SW480 (cell line): ENCODE measurements at regions not wholly inside any gene's neighbourhood (a gene's known extent, or its start where the extent isn't known, plus 50 kb on each side); places are given as distances from the start of the nearest gene placed in this dataset.
A peak's percentile ranks its signal among the peaks of the same experiment; 100 is the strongest.
"Not testable (repeated sequence)": the region's sequence is repeated elsewhere in the genome, so short reads cannot be mapped to it uniquely, and the experiment has no call there.

Experiments
- DNase-seq: peaks from one replicate; pipeline ENCODE4 v3.0.0-alpha.2; 2016; ENCODE audit warnings: low spot score

DNA sequence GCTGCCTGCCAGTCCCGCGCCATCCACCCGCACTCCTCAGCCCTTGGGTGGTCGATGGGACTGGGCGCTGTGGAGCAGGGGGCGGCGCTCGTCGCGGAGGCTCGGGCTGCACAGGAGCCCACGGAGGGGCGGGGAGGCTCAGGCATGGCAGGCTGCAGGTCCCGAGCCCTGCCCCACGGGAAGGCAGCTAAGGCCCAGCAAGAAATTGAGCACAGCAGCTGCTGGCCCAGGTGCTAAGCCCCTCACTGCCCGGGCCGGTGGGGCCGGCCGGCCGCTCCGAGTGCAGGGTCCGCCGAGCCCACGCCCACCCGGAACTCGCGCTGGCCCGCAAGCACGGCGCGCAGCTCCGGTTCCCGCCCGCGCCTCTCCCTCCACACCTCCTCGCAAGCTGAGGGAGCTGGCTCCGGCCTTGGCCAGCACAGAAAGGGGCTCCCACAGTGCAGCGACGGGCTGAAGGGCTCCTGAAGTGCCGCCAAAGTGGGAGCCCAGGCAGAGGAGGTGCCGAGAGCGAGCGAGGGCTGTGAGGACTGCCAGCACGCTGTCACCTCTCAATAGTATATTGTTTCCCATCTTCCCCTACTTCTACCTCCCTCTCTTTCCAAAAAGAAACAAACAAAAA lies 219.6 kb downstream of the BAMBI start:
- DNase-seq, result not testable (repeated sequence)

GRCh38 chr10:28897617-28898464 lies 220.5 kb downstream of the BAMBI start:
- no peak for DNase-seq

DNA sequence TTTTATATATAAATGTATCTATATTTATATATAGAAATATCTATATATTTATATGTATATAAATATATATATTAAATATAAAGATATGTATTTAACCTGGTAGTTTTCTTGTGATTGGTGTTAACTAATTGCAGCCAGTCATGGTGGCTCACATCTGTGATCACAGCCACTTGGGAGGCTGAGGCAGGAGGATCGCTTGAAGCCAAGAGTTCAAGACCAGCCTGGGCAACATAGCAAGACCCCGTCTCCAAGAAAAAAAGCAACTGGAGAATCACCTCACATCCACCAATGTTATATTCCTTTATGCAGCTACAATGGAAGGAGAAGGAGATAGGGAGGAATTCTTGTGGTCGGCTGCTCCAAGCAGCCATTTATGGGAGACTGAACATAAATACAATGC lies 224.9 kb downstream of the BAMBI start:
- no peak for DNase-seq

DNA sequence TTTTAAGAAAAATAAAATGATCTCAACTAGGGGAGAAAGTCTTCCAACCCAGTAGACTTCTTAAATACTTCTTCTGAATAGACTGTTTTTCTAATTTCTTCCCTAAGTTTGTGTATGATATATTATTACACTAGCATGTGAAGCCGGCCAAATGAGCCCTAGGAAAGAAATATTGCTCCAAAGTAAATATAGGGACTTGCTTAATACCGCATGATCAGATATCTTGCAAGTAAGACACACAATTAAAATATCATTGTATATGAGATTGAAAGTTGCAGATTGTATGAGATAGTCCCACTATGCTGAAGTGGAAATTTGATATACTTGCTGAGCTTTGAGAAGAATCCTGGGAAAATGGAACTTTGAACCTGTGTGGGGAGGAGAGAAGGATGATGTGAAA lies 225.7 kb downstream of the BAMBI start:
- DNase-seq, result no peak

- no peak for DNase-seq
These were observed 226.4 kb downstream of the BAMBI start for GRCh38 chr10:28903736-28904135.

DNA sequence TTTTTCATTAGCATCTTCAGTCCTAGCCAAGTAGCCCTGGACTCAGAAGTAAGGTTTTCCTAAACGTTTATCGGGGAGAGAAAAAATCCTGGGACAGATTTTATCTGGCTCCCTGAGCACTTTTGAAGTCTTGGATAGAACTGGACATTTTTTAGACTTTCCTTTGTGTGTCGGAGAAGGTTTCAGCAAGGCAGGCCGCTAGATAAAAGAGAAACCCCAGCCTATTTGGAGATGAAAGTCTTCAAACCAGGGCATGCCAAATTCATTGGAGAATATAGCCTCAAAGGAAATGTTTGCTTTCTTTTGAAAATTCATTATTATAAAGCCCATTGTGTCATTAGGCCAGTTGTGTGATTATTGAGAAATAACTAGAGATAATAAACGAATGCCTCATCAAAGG lies 228.1 kb downstream of the BAMBI start:
- DNase-seq, result peak; percentile 83

- peak; percentile 86 for DNase-seq
These were observed 228.7 kb downstream of the BAMBI start for GRCh38 chr10:28906011-28906411.

- no peak for DNase-seq
These were observed 229.1 kb downstream of the BAMBI start for GRCh38 chr10:28906415-28906814.

DNA sequence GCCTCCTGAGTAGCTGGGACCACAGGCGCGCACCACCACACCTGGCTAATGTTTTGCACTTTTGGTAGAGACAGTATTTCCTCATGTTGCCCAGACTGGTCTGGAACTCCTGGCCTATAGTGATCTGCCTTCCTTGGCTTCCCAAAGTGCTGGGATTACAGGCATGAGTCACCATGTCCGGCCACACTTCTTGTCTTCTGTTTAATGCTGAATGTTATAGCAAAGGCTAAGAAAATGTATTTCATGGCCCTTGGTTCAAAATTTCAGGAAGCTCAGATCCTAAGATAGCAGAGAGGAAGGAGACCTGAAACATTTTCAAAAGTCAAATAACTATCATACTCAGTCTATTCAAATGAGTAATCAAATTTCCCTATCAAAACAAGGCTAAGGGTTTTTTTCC lies 229.6 kb downstream of the BAMBI start:
- no peak for DNase-seq

DNA sequence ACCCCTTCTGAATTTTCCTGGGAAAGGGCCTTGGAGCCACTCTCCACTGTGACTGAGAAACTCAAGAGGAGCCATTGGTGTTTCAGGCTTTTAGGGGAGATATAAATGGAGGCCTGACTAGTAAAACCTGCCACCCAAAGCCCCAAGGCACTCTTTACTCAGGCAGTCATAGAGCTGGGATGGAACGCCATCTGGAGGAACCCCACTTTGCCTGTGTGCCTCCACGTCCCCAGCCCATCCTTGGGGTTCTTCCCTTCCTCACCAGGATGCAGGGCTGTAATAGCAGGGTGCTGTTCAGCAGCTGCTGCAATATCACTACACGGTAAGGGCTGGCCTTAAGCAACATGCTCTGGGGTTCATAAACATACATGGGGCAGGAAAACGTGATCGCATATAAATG lies 232.6 kb downstream of the BAMBI start:
- no peak for DNase-seq

DNA sequence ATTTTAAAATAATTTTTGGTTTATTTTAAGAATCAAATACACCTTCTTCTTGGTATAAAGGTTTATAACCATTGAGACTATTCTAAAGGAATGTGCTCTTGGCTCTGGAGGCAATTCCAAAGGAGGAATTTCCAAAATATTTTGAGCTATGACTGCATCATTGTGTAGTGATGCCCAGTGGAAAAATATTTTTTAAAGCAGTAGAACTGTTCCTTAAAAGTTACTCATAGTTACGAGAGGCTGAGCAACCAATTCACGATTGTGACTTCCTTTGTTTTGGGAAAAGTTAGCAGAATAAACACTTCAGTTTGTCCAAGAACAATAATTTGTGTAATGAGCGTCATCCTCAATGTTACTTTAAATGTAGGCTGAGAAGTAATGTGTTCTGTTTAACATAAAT lies 233.6 kb downstream of the BAMBI start:
- no peak for DNase-seq

DNA sequence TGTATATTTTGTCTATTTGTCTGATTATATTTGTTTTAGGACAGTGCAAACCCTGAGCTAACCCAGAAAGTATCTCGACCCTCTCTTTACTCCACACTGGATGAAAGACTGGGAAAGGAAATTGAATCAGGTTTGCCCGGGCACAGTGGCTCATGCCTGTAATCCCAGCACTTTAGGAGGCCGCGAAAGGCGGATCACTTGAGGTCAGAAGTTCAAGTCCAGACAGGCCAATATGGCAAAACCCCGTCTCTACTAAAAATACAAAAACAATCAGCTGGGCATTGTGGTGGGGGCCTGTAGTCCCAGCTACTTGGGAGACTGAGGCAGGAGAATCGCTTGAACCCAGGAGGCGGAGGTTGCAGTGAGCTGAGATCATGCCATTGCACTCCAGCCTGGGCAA lies 234.2 kb downstream of the BAMBI start:
- DNase-seq, result not testable (repeated sequence)

GRCh38 chr10:28912017-28912783 lies 234.9 kb downstream of the BAMBI start:
- no peak for DNase-seq

- DNase-seq, result peak; percentile 97
These were observed 236.3 kb downstream of the BAMBI start for GRCh38 chr10:28913436-28914237.

GRCh38 chr10:28914701-28915100 lies 237.4 kb downstream of the BAMBI start:
- no peak for DNase-seq

DNA sequence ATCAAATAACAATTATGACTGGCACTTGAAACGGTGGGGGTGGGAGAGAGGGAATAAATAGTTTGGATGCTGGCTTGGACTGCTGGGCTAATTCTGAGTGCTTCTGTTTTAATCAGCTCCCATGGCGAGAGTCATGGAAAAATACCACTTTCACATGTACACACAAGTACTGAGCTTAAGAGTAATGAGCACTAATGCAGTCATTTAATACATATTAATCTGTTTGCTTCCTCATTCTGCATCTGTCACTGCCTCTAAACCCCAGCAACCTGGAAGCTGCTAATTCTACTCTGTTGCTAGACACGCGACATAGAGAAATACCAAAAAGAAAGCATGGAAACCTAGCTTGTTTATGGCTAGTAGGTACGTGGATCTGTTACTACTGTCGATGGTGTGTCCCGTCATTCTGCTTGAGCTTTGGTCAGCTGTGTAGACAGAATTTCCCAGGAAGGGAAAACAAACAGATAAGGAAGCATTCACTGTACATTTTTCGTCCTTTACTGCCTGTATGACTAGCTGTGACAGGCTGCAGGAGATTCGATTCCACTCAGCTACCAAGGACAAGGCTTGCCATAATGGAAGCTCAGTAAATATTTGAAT lies 238.8 kb downstream of the BAMBI start:
- no peak for DNase-seq

GRCh38 chr10:28920091-28920490 lies 242.8 kb downstream of the BAMBI start:
- peak; percentile 78 for DNase-seq

GRCh38 chr10:28922127-28922526 lies 244.8 kb downstream of the BAMBI start:
- peak; percentile 79 for DNase-seq

DNA sequence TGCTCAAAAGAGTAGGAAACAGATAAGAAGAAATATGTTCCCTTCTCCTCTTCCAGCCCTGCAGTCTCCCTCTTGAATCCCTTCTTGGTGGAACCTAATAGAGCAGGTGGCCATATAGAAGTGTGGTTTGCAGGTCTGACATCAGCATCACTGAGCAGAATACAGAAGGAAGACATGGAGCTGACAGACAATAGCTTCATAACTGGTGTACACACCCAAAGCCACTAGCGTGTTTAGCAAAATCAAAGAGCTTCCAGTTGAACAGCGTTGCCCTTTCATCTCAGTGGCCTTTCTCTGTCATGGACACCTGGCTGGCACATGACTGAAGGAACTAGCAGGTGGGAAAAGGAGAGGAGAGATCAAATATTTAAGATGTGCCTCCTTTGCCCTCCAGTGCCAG lies 245.5 kb downstream of the BAMBI start:
- peak; percentile 95 for DNase-seq

GRCh38 chr10:28924717-28925116 lies 247.4 kb downstream of the BAMBI start:
- DNase-seq, result no peak

DNA sequence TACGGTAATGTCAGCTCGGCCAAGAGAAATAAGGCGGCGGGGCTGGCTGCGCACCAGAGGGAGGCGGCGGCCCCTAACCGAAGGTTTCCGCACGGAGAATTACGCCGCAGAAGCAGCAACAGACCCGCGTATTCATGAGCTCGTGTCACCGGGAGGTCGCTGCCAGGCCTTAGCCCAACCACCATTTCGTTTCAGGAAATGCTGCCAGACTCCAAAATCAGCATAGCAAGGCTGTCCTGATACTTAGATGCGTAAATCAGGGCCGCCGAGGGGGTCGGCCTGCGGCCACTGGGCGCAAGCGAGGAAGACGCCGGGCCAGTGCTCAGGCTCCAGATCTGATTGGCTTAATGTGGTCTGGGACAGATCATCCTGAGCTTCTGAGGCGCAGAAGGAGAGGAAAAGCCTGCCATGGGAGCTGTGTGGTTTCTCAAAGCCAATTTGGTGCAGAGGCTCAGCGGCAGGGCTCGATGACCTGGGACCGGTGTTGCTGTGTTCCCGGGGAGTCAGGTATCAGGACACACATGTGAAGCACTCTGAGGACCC lies 247.9 kb downstream of the BAMBI start:
- DNase-seq, result no peak
